GM18526 (cell line): ENCODE measurements at regions not wholly inside any gene's neighbourhood (a gene's known extent, or its start where the extent isn't known, plus 50 kb on each side); places are given as distances from the start of the nearest gene placed in this dataset.
A peak's percentile ranks its signal among the peaks of the same experiment; 100 is the strongest.

Experiments used
- POLR2A ChIP-seq: IDR thresholded peaks from 3 replicates; pipeline ENCODE4 v1.6.1; 2011; ENCODE audit not compliant: insufficient read length; ENCODE audit errors: extremely low read depth

- TF ChIP-seq POLR2A: no peak
Observed at GRCh38 chr6:113629975-113630737, 227.0 kb upstream of the MARCKS start.

GRCh38 chr6:113630738-113631535, 226.2 kb upstream of the MARCKS start:
- no peak for TF ChIP-seq POLR2A

- no peak for TF ChIP-seq POLR2A
Observed at GRCh38 chr6:113631666-113632065, 225.5 kb upstream of the MARCKS start.

DNA sequence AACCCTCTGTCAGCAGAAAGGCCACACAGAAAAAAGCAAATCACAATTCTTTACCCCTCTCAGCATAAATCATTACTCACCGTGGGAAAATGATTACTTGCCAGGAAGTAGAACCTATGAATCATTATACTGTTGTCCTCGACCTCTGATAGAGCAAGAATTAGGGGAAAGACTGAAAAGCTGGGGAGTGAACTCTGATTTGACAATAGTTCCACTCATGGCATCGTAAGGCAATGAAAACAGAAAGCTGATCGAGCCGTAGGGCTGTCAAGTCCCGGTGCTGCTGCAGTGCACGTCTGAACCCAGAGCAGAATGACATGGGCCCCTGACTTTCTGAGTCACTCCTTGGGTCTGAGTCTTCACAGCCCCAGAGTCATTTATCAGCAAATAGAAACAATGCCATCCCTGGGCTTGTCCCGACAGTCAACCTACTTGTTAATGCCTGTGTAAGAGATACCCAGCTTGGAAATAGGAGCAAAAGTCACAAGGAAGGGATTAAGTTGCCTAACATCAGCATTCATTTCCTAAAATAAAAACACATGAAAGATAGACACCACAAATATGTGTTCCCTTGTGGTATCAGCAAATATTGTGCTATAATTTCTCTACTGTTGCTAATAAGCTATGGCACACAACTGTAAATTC, 224.8 kb upstream of the MARCKS start:
- peak; percentile 47 for TF ChIP-seq POLR2A

DNA sequence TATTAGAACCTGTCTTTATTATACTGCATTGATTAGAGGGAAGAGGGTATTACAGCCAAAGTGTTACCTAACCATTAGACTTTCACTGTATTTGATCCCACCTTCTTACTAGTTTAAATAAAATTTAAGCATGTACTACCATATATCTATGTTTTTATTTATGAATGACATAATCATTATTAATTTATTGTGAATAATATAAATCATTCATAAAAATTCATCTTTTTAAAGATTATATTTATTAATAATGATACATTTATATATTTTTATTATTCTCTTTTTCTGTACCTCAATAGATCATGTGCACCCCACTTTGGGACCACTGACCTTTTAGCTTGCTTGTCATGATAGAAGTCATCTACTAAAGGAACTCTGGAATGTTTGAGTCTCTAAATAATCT, 223.5 kb upstream of the MARCKS start:
- no peak for TF ChIP-seq POLR2A

- TF ChIP-seq POLR2A: no peak
Observed at GRCh38 chr6:113634352-113635163, 222.6 kb upstream of the MARCKS start.

- no peak for TF ChIP-seq POLR2A
Observed at GRCh38 chr6:113635222-113635986, 221.7 kb upstream of the MARCKS start.

DNA sequence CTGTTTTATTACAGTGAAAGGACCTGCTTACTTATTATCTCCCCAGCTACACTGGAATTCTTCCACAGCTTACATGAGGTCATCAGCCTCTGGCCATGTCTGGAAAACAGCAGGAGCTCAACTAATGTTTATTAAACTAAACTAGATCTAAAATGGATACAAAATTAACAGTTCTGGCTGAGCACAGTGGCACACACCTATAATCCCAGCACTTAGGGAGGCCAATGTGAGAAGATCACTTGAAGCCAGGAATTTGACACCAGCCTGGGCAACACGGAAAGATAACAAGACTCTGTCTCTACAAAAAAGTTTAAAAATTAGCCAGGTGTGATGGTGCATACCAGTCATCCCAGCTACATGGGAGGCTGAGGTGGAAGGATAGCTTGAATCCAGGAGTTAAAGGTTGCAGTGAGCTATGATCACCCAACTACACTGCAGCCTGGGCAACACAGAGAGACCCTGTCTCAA, 220.8 kb upstream of the MARCKS start:
- no peak for TF ChIP-seq POLR2A

DNA sequence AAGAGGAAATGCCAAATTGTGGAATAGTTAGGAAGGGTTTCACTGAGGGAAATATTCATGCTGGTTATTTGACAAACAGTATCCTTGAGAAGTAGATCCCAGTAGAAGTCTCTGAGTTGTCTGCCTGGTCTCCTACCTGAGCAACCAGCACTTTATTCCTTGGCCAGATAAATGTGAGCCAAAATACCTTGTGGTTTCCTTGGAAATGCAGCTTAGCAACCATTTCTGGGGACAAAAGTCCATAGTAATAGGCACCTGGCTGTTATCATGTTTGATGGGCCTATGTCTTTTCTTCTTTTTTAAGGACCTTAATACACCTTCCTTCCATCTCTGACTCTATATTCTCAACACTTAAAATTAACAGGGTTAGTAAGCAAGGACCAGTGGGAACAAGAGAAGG, 217.1 kb upstream of the MARCKS start:
- no peak for TF ChIP-seq POLR2A

- TF ChIP-seq POLR2A: no peak
Observed at GRCh38 chr6:113642001-113642713, 215.0 kb upstream of the MARCKS start.

DNA sequence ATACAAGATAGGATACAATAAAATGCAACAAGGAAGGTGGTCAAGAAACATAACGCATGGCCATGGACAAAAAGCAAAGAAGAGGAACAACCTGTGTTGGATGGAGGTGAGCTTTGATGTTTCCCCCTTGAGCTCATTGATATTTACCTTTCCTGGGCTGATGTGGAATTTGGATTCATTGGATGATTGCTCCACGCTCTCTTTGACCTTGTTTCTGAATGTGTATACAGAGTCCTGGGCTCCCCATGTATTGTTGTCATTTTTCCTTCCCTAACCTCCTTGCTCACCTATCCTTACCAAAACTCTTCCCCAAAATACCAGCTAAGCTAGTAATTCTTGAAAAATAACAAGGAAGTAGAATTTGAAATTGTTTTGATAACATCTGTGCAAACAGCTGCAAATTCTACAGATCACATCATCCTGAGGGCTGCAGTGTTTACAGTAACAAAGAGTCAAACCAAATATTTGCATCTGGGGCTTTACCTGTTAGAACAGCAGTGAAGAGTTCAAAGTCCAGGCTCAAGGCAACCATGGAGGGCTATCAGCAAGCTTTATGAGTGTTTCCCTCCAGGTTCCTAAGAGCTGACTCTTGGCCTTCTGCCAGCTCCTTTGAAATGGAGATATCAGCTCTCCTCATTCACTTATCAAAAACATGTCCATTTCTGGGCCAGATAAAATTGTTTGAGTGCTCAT, 214.3 kb upstream of the MARCKS start:
- TF ChIP-seq POLR2A: no peak

- no peak for TF ChIP-seq POLR2A
Observed at GRCh38 chr6:113643407-113643770, 213.8 kb upstream of the MARCKS start.
